Right atrium auricular region (tissue), 2 donors: ENCODE measurements at regions not wholly inside any gene's neighbourhood (a gene's known extent, or its start where the extent isn't known, plus 50 kb on each side); places are given as distances from the start of the nearest gene placed in this dataset.

ENCODE experiments used
- DNase-seq: peaks from one replicate; pipeline ENCODE4 v3.0.0-alpha.2; 2019; ENCODE audit warnings: low spot score
- H3K27ac ChIP-seq, 2 donors: fragments of 200-600 bp; sonication (generic); 1 replicate in 1 of 2; 2 replicates in 1 of 2; pipeline ENCODE4 v1.5.1; 2016 to 2019
- H3K27me3 ChIP-seq, 2 donors: fragments of 200-600 bp; sonication (generic); one replicate each; pipeline versions ENCODE4 v1.5.1 to v1.6.0; 2017 to 2019
- H3K36me3 ChIP-seq: fragments of 200-600 bp; sonication (generic); one replicate; pipeline ENCODE4 v1.5.1; 2016
- H3K4me1 ChIP-seq, 2 donors: fragments of 200-600 bp; sonication (generic); one replicate each; pipeline versions ENCODE4 v1.5.1 to v1.6.0; 2017 to 2019
- H3K4me3 ChIP-seq, 2 donors: fragments of 200-600 bp; sonication (generic); 1 replicate in 1 of 2; 2 replicates in 1 of 2; pipeline ENCODE4 v1.5.1; 2017 to 2019; ENCODE audit warnings: mild to moderate bottlenecking in 1 of 2, moderate library complexity in 1 of 2
- H3K9me3 ChIP-seq, 2 donors: fragments of 200-600 bp; sonication (generic); one replicate each; pipeline ENCODE4 v1.5.1; 2019
- TF ChIP-seq, protein P1 (sequence below), 2 donors: fragments of 200-600 bp; sonication (generic); IDR thresholded peaks; one replicate each; pipeline ENCODE4 v1.5.1; 2019; ENCODE audit warnings: antibody characterized with exemption in 2 of 2

DNA sequence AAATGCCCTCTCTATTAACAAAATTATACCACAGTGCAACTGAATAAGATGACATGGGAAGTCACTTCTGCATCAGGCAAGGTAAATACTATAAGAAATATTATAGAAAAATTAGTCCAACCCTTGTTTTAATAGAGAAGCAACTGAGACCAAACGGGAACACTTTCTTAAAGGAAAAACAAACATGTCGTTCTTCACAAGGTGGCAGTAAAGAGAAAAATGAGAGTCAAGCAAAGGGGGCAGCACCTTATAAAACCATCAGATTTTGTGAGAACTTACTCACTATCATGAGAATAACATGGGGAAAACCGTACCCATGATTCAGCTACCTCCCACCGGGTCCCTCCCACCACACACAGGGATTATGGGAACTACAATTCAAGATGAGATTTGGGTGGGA, 481.7 kb upstream of the CRIM1 start:
- DNase-seq, result no peak
- H3K4me1 ChIP-seq, result no peaks in the 10 kb centered on the region
- H3K36me3 ChIP-seq, result no peaks in the 10 kb centered on the region
- H3K9me3 ChIP-seq, result no peaks in the 10 kb centered on the region
- H3K27me3 ChIP-seq, result no peaks in the 10 kb centered on the region
- TF ChIP-seq, protein P1, sequence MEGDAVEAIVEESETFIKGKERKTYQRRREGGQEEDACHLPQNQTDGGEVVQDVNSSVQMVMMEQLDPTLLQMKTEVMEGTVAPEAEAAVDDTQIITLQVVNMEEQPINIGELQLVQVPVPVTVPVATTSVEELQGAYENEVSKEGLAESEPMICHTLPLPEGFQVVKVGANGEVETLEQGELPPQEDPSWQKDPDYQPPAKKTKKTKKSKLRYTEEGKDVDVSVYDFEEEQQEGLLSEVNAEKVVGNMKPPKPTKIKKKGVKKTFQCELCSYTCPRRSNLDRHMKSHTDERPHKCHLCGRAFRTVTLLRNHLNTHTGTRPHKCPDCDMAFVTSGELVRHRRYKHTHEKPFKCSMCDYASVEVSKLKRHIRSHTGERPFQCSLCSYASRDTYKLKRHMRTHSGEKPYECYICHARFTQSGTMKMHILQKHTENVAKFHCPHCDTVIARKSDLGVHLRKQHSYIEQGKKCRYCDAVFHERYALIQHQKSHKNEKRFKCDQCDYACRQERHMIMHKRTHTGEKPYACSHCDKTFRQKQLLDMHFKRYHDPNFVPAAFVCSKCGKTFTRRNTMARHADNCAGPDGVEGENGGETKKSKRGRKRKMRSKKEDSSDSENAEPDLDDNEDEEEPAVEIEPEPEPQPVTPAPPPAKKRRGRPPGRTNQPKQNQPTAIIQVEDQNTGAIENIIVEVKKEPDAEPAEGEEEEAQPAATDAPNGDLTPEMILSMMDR (IDR thresholded peaks at IDR 0.05), result no peak
- H3K4me3 ChIP-seq, result no peak overlapping the region
- no peak overlapping the region for H3K27ac ChIP-seq

GRCh38 chr2:35871672-35872071, 483.9 kb upstream of the CRIM1 start:
- H3K27me3 ChIP-seq, result no peaks in the 10 kb centered on the region
- no peaks in the 10 kb centered on the region for H3K36me3 ChIP-seq
- TF ChIP-seq, protein P1 (IDR thresholded peaks at IDR 0.05), result no peak
- DNase-seq, result no peak
- H3K27ac ChIP-seq, result no peak overlapping the region
- no peak overlapping the region for H3K4me3 ChIP-seq
- H3K9me3 ChIP-seq, result no peaks in the 10 kb centered on the region
- H3K4me1 ChIP-seq, result no peaks in the 10 kb centered on the region

GRCh38 chr2:35870713-35871112, 484.9 kb upstream of the CRIM1 start:
- Histone ChIP-seq H3K4me3 (no peak overlapping the region), H3K9me3 (no peaks in the 10 kb centered on the region), H3K27ac (no peak overlapping the region), H3K4me1 (no peaks in the 10 kb centered on the region), H3K27me3 (no peaks in the 10 kb centered on the region), H3K36me3 (no peaks in the 10 kb centered on the region)
- TF ChIP-seq, protein P1 (IDR thresholded peaks at IDR 0.05), result no peak
- no peak for DNase-seq

- TF ChIP-seq, protein P1 (IDR thresholded peaks at IDR 0.05), result no peak
- Histone ChIP-seq H3K27me3 (no peaks in the 10 kb centered on the region), H3K4me3 (no peak overlapping the region), H3K36me3 (no peaks in the 10 kb centered on the region), H3K27ac (no peak overlapping the region), H3K9me3 (no peaks in the 10 kb centered on the region), H3K4me1 (no peaks in the 10 kb centered on the region)
- DNase-seq, result no peak
Observed at GRCh38 chr2:35864141-35864540, 491.4 kb upstream of the CRIM1 start.

- no peak overlapping the region for H3K4me3 ChIP-seq
- H3K9me3 ChIP-seq, result no peaks in the 10 kb centered on the region
- no peak overlapping the region for H3K27ac ChIP-seq
- no peaks in the 10 kb centered on the region for H3K36me3 ChIP-seq
- TF ChIP-seq, protein P1 (IDR thresholded peaks at IDR 0.05), result no peak
- DNase-seq, result no peak
- no peaks in the 10 kb centered on the region for H3K27me3 ChIP-seq
- H3K4me1 ChIP-seq, result no peaks in the 10 kb centered on the region
Observed at GRCh38 chr2:35858216-35858615, 497.4 kb upstream of the CRIM1 start.

- no peak for DNase-seq
- H3K27ac ChIP-seq, result no peak overlapping the region
- H3K9me3 ChIP-seq, result no peaks in the 10 kb centered on the region
- TF ChIP-seq, protein P1 (IDR thresholded peaks at IDR 0.05), result no peak
- no peak overlapping the region for H3K4me3 ChIP-seq
- H3K36me3 ChIP-seq, result no peaks in the 10 kb centered on the region
- no peaks in the 10 kb centered on the region for H3K27me3 ChIP-seq
- H3K4me1 ChIP-seq, result no peaks in the 10 kb centered on the region
Observed at GRCh38 chr2:35857498-35857897, 498.1 kb upstream of the CRIM1 start.
